Urinary bladder (tissue), 3 donors: ENCODE measurements at regions not wholly inside any gene's neighbourhood (a gene's known extent, or its start where the extent isn't known, plus 50 kb on each side); places are given as distances from the start of the nearest gene placed in this dataset.
"Not testable (repeated sequence)": the region's sequence is repeated elsewhere in the genome, so short reads cannot be mapped to it uniquely, and the experiment has no call there.

ENCODE experiments used
- DNase-seq: peaks from one replicate; pipeline ENCODE4 v3.0.0-alpha.2; 2015; ENCODE audit errors: extremely low spot score
- H3K27ac ChIP-seq: one replicate; pipeline ENCODE4 v1.5.1; 2013; ENCODE audit warnings: low read depth, mild to moderate bottlenecking, moderate library complexity
- H3K36me3 ChIP-seq: one replicate; pipeline ENCODE4 v1.6.1; 2013; ENCODE audit warnings: mild to moderate bottlenecking, moderate library complexity; ENCODE audit not compliant: insufficient read depth
- H3K4me1 ChIP-seq: one replicate; pipeline ENCODE4 v1.6.1; 2013; ENCODE audit warnings: mild to moderate bottlenecking, moderate library complexity; ENCODE audit not compliant: insufficient read depth
- H3K4me3 ChIP-seq: one replicate; pipeline ENCODE4 v1.5.1; 2013; ENCODE audit warnings: low read depth, low read length
- WGBS: extraction: QIAGEN DNeasy Blood & Tissue Kit; methylation state at CpG from one replicate; pipeline ENCODE4 v1.1.7; 2013; 5-methylcytosine and 5-hydroxymethylcytosine counted together
- donor health status: healthy with polysubstance abuse.
- donor health status: healthy.

DNA sequence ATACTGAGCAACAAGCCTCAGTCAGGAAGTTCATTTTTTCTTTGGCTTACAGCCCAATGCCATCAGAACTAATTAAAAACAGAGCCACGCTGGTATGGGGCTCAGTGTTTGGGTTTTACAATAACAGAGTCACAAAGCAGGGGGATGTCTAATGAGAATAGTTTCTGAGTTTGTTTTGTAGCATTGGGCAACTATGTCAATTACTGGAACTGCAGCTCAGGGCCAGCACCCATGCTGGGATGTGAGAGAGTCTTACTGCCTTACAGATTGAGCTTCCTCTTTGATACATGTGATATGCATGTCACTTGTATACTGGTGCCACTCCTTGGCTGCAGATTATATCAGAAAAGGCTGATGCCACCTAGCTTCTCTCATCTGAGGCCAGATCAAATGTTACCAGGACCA is 117.6 kb downstream of the TFAP2B start:
- Histone ChIP-seq H3K27ac (no peak overlapping the region), H3K36me3 (no peaks in the 10 kb centered on the region), H3K4me3 (no peak overlapping the region), H3K4me1 (no peaks in the 10 kb centered on the region)
- DNase-seq: peak; percentile 2
- 6% methylated on average over 1 of the region's 1 CpG for WGBS

DNA sequence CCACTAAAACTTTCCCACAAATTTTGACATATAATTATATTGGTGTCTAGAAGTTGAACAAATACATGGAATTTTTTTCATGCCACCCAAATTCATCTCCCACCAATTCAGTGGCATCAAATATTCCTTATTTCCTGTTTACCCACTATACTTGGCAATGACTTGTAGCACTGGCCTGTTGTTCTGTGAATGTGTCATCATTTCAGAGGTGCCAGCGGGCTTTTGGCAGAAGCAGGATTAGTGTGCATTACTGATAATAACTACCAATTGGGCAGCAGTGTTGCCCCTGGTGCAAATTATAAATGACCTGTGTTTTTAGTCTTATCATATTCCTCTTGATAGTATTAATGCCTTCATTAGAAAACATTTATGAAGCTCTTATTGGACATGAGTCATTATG is 121.3 kb downstream of the TFAP2B start:
- H3K4me1 ChIP-seq: no peaks in the 10 kb centered on the region
- H3K27ac ChIP-seq: no peak overlapping the region
- no peak overlapping the region for H3K4me3 ChIP-seq
- H3K36me3 ChIP-seq: no peaks in the 10 kb centered on the region
- 82% methylated on average over 1 of the region's 1 CpG for WGBS
- DNase-seq: no peak

DNA sequence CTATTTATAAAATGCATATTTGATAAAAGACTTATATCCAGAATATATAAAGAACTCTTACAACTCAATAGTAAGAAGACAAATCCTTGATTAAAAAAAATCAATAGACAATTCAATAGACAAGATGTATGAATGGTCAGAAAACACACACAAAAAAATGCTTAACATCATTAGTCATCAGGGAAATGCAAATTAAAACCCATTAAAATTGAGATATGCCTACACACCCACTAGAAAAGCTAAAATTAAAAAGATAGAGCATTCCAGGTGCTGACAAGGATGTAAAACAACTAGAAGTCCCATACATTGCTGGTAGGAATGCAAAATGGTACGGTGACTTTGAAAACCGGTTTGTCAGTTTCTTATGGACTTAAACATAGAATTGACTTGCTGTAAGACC is 127.1 kb downstream of the TFAP2B start:
- no peaks in the 10 kb centered on the region for H3K36me3 ChIP-seq
- H3K27ac ChIP-seq: no peak overlapping the region
- H3K4me3 ChIP-seq: no peak overlapping the region
- DNase-seq: no peak
- WGBS: 94% methylated on average over 2 of the region's 2 CpGs
- H3K4me1 ChIP-seq: no peaks in the 10 kb centered on the region

DNA sequence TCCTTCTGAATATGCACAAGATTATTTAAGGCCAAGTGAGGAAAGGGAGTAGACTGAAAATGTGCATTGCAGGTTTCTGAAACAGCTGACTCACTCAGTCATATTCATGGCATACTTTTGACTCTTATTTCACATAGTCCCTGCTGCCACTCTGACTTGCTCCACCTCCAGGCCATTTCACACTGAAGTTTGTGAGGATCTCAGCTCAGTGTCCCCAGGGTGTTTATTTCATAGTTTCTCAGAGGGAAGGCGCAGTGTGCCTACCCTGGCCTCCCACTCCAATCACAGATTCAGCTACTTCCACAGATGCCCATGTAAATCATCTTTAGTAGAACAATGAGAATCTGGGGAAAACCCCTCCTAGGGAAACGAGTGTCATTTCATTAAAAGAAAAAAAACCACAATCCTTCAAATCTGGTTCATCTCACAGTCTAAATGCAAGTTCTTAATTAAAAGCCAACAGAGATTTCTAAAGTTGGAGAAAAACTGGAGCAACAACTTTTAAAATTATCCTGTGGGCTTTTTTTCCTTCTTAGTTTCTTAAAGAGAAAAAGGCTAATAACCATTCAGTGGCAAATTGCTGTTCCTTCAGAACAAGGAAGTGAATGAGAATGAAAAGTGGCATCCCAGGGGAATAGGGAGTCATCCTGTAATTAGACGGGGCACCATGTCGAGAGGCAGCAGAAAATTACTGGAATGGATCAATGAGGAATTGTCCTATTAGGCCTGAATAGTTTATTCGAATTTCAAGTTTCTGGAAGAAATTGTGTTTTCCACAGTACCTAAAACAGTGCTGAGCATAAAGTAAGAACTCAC is 133.6 kb downstream of the TFAP2B start:
- H3K36me3 ChIP-seq: no peaks in the 10 kb centered on the region
- no peak for DNase-seq
- no peaks in the 10 kb centered on the region for H3K4me1 ChIP-seq
- 64% methylated on average over 5 of the region's 5 CpGs for WGBS
- H3K27ac ChIP-seq: no peak overlapping the region
- H3K4me3 ChIP-seq: no peak overlapping the region

DNA sequence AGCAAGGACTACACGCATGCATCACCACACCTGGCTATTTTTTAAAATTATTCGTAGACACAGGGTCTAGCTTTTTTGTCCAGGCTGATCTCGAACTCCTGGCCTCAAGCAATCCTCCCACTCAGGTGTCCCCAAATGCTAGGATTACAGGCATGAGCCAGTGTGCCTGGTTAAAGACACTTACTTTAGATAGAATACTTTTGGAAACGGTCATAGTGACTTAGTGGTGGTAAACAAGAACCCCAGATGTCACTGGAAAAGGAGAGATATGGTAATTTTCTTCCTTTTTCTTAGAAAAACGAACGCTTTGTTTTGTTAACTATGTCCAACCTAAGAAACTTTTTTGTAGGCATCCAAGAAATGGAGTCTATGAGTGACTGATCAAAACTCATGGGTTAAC is 137.3 kb downstream of the TFAP2B start:
- WGBS: 81% methylated on average over 6 of the region's 6 CpGs
- no peak overlapping the region for H3K4me3 ChIP-seq
- H3K4me1 ChIP-seq: no peaks in the 10 kb centered on the region
- no peak overlapping the region for H3K27ac ChIP-seq
- no peaks in the 10 kb centered on the region for H3K36me3 ChIP-seq
- no peak for DNase-seq

DNA sequence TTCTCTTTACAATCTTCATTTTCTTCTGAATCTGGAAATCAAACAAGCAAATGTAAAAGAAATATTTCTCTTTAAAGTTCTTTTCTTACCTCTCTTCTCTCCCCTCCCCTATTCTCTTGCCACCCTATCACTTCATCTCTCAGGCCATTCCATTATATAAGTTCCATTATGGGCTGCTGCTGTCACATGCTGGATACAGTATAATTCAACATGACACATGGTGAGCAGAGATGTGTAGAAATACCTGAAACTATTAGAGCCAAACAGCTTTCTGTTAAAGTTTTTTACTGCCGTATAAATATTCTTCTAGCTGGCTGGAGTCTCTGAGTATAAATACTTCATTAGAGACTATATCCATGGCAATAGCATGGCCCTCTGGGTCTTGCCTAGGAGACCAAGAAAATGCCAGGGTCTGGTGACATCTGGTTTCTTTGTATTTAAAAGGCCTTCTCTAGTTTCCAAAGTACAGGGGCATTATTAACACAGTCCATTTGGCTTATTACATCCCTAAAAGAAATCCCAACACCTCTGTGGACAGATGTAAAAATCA is 139.6 kb downstream of the TFAP2B start:
- no peaks in the 10 kb centered on the region for H3K4me1 ChIP-seq
- DNase-seq: no peak
- no peaks in the 10 kb centered on the region for H3K36me3 ChIP-seq
- H3K4me3 ChIP-seq: no peak overlapping the region
- no peak overlapping the region for H3K27ac ChIP-seq
- WGBS: 66% methylated on average over 1 of the region's 1 CpG

DNA sequence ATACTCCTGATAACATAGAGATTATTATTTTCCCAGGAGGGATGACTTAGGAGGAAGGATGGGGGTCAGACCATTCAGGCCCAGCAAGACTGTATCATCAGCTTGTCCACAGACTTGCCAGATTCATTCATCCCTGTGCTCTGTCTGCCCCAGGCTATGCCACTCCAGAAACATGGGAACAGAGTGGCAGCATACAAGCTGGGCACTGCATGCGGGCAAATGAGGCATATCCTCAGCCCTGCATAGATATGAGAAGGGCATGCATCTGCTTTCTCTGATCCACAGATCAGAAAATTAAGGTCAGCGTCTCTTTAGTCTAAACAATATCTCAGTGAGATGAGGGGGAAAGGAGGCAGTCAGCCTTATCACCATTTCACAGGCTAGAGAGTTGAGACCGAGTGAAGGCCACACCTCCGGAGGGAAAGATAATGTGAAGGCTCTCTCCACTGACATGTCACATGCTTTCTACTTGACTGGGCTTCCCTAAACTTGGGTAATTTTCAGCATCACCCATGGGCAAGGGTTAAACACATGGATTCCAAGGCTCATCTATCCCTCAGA is 140.5 kb downstream of the TFAP2B start:
- Histone ChIP-seq H3K36me3 (no peaks in the 10 kb centered on the region), H3K4me1 (no peaks in the 10 kb centered on the region), H3K4me3 (no peak overlapping the region), H3K27ac (no peak overlapping the region)
- 72% methylated on average over 4 of the region's 4 CpGs for WGBS
- no peak for DNase-seq

DNA sequence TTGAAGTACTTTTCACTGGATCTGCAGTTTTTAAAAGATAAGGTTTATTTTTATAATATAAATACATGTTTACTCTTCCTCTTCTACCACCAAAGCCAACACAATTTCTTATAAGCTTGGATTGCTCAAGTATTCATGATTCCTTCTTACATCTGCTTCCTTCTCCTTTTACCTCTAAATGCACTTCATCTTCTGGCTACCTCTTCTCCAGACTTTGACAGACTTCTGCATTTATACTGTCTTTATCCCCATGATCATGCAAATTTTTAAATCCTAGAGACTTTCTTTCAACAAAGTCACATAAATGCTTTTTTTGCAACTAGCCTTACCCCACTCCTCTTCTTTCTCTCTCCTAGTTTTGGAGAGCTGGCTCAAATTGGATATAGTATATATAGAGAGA is 142.9 kb downstream of the TFAP2B start:
- Histone ChIP-seq H3K4me3 (no peak overlapping the region), H3K4me1 (no peaks in the 10 kb centered on the region), H3K27ac (no peak overlapping the region), H3K36me3 (no peaks in the 10 kb centered on the region)
- no peak for DNase-seq

DNA sequence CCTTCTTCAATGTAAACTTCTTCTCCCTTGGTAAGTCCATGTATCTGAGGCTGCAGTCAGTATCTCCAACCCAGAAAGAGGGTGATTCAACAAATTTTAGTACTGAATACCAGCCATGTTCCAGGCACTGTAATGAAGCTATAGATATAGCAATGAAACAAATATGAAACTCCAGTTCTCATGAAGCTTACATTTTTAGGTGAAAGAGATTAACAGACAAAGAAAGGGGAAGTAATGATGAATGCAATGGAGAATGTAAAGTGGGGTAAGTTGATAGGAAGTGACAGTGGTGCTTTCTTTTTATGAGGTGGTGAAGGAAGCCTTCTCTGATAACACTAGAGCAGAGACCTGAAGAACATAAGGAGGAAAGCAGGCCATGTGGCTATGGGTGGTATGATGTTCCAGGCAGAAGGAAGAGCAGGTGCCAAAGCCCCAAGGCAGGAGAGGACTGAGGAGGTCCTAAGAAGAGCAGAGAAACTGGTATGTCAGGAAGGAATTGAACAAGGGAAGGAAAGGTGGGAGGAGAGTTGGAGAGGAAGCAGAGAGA is 143.6 kb downstream of the TFAP2B start:
- H3K27ac ChIP-seq: no peak overlapping the region

DNA sequence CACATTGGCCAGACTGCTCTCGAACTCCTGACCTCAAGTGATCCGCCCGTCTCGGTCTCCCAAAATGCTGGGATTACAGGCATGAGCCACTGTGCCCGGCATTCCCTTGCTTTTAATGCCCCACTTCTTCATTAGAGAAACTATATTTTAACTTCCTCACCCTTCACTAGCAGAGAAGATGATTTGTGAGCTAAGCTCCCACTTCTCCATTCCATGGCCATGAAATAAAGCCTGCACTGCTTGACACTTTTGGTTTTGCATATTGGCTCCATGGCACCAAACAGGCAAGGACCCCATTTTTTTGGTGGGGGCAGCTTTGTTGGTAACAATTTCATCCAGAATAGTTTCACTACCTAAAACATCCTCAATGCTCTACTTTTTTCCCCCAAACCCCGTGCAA is 145.3 kb downstream of the TFAP2B start:
- Histone ChIP-seq H3K36me3 (no peaks in the 10 kb centered on the region), H3K27ac (no peak overlapping the region), H3K4me3 (no peak overlapping the region), H3K4me1 (no peaks in the 10 kb centered on the region)
- WGBS: 86% methylated on average over 6 of the region's 6 CpGs
- DNase-seq: no peak

More for the DNA sequence above, 143.6 kb downstream of the TFAP2B start:
- Histone ChIP-seq H3K36me3 (no peaks in the 10 kb centered on the region), H3K4me1 (no peaks in the 10 kb centered on the region), H3K4me3 (no peak overlapping the region)
- DNase-seq: no peak

DNA sequence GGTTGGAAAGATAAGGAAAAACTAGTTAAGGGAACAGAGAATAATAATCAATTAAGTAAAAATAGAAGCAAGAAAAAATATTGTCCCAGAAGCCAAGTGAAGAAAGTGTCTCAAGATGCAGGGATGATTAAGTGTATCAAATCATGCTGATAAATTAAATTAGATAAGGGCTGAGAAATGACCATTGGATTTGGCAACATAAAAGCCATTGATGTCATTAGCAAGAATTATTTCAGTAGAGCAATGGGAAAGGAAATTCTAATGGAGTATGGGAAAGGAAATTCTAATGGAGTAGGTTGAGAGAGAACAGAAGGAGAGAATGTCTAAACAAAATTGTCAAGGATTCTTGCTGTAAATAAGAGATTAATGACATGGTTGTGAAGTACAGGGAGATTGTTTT is 146.8 kb downstream of the TFAP2B start:
- Histone ChIP-seq H3K27ac (no peak overlapping the region), H3K36me3 (no peaks in the 10 kb centered on the region), H3K4me3 (no peak overlapping the region), H3K4me1 (no peaks in the 10 kb centered on the region)
- no peak for DNase-seq

DNA sequence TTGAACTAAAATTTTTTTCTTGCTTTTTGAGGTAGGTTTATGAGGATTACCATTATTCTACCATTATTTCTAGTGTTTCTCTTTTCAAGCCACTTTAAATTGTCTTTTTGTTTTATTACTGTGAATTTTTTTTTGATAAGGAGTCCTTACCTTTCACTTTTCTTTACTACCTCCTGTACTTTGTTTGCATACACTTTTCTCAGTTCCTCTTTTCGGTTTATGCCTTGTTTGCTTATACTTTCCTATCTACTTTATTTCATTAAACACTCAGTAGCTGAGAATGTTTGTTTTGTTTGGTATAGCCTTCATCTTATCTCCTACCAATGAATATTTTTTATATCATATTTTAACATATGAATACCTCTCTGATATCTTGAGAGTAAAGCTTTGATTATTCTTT is 147.9 kb downstream of the TFAP2B start:
- no peak for DNase-seq
- no peak overlapping the region for H3K27ac ChIP-seq
- 25% methylated on average over 1 of the region's 1 CpG for WGBS

DNA sequence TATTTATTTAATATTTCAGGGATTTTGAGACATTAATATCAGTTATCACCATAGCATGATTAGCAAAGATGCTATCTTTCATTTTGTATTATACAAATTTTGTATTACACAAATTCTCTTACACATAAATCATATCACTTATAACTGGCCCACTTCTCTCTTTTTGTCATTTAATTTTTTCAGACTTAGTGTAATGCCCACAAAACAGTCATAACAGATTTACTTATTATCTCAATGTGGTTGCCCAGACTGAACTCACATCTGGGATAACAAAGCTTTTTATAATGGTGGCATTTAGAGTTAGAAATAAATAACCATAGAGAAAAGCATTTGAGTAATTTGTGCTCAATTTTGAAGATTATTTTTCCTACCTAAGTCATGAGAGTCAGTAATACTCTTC is 148.3 kb downstream of the TFAP2B start:
- no peak overlapping the region for H3K4me3 ChIP-seq
- no peak for DNase-seq
- H3K4me1 ChIP-seq: no peaks in the 10 kb centered on the region
- no peaks in the 10 kb centered on the region for H3K36me3 ChIP-seq
- no peak overlapping the region for H3K27ac ChIP-seq

More for the DNA sequence above, 147.9 kb downstream of the TFAP2B start:
- Histone ChIP-seq H3K4me1 (no peaks in the 10 kb centered on the region), H3K4me3 (no peak overlapping the region), H3K36me3 (no peaks in the 10 kb centered on the region)

DNA sequence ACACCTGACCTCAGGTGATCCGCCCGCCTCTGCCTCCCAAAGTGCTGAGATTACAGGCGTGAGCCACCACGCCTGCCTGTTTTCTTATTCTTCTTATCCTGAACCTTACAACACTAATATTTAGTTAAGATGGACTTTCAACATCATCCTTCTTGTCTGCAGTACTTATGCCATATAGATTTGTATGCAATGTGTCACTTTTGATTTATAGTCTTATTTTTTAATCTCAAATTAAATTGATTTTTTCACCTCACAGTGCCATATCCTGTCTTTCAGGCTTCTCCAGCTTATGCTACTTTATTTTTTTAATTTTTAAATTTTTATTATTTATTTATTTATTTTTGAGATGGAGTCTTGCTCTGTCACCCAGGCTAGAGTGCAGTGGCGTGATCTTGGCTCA is 149.6 kb downstream of the TFAP2B start:
- H3K36me3 ChIP-seq, H3K4me1 ChIP-seq, H3K4me3 ChIP-seq, DNase-seq, H3K27ac ChIP-seq: not testable (repeated sequence)
- 94% methylated on average over 5 of the region's 5 CpGs for WGBS
